Naive thymus-derived CD8-positive, alpha-beta T cell (primary cell): ENCODE measurements at regions not wholly inside any gene's neighbourhood (a gene's known extent, or its start where the extent isn't known, plus 50 kb on each side); places are given as distances from the start of the nearest gene placed in this dataset.

Experiments used
- ATAC-seq, 2 donors: fragments of 150-1000 bp; cut with Tn5 transposase in 1 of 2; sonication (Bioruptor Pico), chemical (Tn5 transposase) in 1 of 2; 1 replicate in 1 of 2; 2 replicates in 1 of 2; pipeline ENCODE4 v1.10.0; 2021; ENCODE audit warnings: mild to moderate bottlenecking in 2 of 2, moderate library complexity in 2 of 2
- POLR2A ChIA-PET: fragments of 350-600 bp; sonication (Branson Sonifier 250); formaldehyde crosslinking; loops from one replicate; lab custom pipeline; 2021; ENCODE audit warnings: antibody characterized with exemption; lab: Charles Lee
- DNase-seq, 10 donors: peaks; one replicate each; pipeline versions ENCODE4 v3.0.0 to v3.0.0-alpha.2; 2020 to 2022
- H3K27ac Mint-ChIP-seq, 10 donors: one replicate each; pipeline ENCODE4 v1.8.0; 2020 to 2022; ENCODE audit warnings: mild to moderate bottlenecking in 10 of 10, mixed read lengths in 10 of 10, moderate library complexity in 4 of 10, inconsistent platforms in 1 of 10
- H3K27me3 Mint-ChIP-seq, 5 donors: one replicate each; pipeline ENCODE4 v1.8.0; 2021 to 2022; ENCODE audit warnings: mixed read lengths in 5 of 5
- H3K36me3 Mint-ChIP-seq, 3 donors: one replicate each; pipeline ENCODE4 v1.8.0; 2020 to 2022; ENCODE audit warnings: mixed read lengths in 3 of 3, mild to moderate bottlenecking in 2 of 3, inconsistent platforms in 1 of 3
- H3K4me1 Mint-ChIP-seq, 4 donors: one replicate each; pipeline ENCODE4 v1.8.0; 2021 to 2022; ENCODE audit warnings: mixed read lengths in 4 of 4
- H3K4me3 Mint-ChIP-seq, 10 donors: one replicate each; pipeline ENCODE4 v1.8.0; 2020 to 2022; ENCODE audit warnings: mild to moderate bottlenecking in 10 of 10, mixed read lengths in 10 of 10, moderate library complexity in 6 of 10, inconsistent platforms in 1 of 10
- H3K9me3 Mint-ChIP-seq, 9 donors: one replicate each; pipeline ENCODE4 v1.8.0; 2020 to 2022; ENCODE audit warnings: mixed read lengths in 9 of 9, mild to moderate bottlenecking in 3 of 9, inconsistent platforms in 1 of 9, moderate library complexity in 1 of 9

DNA sequence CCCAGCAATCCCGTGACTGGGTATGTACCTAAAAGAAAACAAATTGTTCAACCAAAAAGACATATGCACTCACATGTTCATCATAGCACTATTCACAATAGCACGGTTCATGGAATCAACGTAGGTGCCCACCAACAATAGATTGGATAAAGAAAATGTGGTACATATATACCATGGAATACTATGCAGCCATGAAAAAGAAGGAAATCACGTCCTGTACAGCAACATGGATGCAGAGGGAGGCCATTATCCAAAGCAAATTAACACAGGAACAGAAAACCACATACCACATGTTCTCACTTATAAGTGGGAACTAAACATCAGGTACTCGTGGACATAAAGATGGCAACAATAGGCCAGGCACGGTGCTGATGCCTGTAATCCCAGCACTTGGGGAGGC lies 207.9 kb upstream of the TNP1 start:
- Mint-ChIP-seq H3K9me3 (peaks cover 0 to 2% (median 0%) of the 10 kb centered on the region in 9 donors), H3K27ac (no peak overlapping the region), H3K4me1 (no peaks in the 10 kb centered on the region), H3K36me3 (no peaks in the 10 kb centered on the region), H3K27me3 (peaks cover 4 to 12% (median 7%) of the 10 kb centered on the region in 5 donors), H3K4me3 (no peak overlapping the region)
- ATAC-seq (no peak), DNase-seq (no peak)
- POLR2A ChIA-PET: no interaction called here

DNA sequence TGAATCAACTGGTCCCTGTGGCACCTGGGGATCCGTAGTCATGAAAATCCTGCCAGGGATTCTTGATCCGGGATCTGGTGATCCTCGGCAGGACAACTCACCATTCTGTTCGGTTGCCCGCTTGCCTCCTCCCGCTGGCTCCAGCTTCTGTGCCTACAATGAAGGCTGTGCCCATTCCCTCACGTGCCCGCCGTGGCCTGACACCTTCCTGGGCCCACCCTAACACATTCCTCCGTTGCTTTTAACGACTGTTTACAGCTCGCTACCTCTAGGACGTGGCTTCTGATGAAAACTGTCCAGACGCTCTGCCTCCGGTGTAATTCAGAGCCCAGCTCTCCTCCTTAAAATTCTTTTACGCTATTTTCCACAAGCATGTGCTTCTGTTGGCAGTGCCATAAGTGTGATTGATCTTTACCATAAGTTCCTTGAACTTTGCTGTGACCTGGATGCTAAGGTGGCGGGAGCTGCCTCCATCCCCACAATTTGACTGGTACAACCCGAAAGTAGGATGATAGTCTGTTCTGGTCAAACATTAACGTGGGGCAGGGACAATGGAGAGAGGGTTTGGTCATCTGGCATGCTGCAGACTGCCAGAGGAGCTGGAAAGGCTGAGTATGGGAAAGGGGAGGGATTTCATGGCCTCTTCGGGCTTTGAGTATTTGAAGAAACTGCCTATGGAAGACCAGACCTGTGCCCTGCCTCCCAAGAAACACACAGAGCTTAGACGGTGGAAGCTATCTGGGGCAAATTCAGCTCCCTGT lies 206.8 kb upstream of the TNP1 start:
- H3K36me3 Mint-ChIP-seq: no peaks in the 10 kb centered on the region
- peaks cover 4 to 12% (median 7%) of the 10 kb centered on the region in 5 donors for H3K27me3 Mint-ChIP-seq
- POLR2A ChIA-PET: no interaction called here
- peaks cover 0 to 2% (median 0%) of the 10 kb centered on the region in 9 donors for H3K9me3 Mint-ChIP-seq
- no peaks in the 10 kb centered on the region for H3K4me1 Mint-ChIP-seq
- DNase-seq (no peak), ATAC-seq (no peak)
- H3K4me3 Mint-ChIP-seq: no peak overlapping the region
- H3K27ac Mint-ChIP-seq: no peak overlapping the region

DNA sequence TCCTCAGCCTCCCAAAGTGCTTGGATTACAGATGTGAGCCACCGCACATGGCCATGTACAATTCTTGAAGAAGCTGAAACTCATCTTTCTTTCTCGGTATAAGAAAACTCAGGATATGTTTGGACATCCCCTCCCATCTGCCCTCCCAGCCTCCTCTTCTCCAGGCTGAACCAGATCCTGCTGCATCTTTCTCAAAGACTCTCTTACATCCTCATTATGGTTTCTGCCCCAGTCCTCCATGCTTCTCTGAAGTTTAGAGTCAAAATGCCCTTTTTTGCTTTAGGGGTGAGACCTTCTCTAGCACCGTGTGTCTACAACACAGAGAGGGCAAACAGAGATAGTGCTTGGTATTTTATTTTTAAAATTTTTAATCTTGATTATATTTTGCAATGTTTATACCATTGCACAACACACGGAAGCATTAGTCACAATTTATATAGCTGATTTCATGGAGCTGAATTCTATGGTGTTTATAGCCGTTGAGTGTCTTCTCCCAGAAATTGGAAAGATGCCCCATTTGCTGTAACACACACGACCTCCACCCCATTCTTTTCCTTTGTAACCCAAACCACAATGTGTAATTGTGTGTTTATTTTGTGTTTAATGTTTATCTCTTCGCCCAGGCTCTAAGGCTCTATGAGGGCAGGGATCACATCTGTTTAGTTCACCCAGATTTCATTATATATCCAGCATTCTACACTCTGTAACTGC lies 206.0 kb upstream of the TNP1 start:
- DNase-seq (no peak), ATAC-seq (no peak)
- Mint-ChIP-seq H3K36me3 (no peaks in the 10 kb centered on the region), H3K9me3 (peaks cover 0 to 2% (median 0%) of the 10 kb centered on the region in 9 donors), H3K4me1 (no peaks in the 10 kb centered on the region), H3K4me3 (no peak overlapping the region), H3K27ac (no peak overlapping the region), H3K27me3 (peaks cover 4 to 12% (median 7%) of the 10 kb centered on the region in 5 donors)
- POLR2A ChIA-PET: no interaction called here

DNA sequence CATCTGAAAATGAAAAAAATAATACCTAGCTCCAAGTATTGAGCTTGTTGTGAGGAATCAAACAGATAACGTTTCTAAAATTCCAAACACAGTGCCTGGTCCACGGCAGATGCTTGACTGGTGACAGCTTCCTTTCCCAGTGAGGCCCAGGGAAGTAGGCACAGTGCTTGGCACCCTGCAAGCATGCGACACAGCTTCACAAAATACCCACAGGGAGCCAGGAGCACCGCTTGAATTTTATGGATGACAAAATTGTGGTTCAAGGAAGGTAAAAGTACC lies 205.1 kb upstream of the TNP1 start:
- DNase-seq (no peak), ATAC-seq (no peak)
- POLR2A ChIA-PET: no interaction called here
- Mint-ChIP-seq H3K4me1 (no peaks in the 10 kb centered on the region), H3K9me3 (peaks cover 0 to 2% (median 0%) of the 10 kb centered on the region in 9 donors), H3K4me3 (no peak overlapping the region), H3K36me3 (no peaks in the 10 kb centered on the region), H3K27ac (no peak overlapping the region), H3K27me3 (peaks cover 4 to 12% (median 7%) of the 10 kb centered on the region in 5 donors)

DNA sequence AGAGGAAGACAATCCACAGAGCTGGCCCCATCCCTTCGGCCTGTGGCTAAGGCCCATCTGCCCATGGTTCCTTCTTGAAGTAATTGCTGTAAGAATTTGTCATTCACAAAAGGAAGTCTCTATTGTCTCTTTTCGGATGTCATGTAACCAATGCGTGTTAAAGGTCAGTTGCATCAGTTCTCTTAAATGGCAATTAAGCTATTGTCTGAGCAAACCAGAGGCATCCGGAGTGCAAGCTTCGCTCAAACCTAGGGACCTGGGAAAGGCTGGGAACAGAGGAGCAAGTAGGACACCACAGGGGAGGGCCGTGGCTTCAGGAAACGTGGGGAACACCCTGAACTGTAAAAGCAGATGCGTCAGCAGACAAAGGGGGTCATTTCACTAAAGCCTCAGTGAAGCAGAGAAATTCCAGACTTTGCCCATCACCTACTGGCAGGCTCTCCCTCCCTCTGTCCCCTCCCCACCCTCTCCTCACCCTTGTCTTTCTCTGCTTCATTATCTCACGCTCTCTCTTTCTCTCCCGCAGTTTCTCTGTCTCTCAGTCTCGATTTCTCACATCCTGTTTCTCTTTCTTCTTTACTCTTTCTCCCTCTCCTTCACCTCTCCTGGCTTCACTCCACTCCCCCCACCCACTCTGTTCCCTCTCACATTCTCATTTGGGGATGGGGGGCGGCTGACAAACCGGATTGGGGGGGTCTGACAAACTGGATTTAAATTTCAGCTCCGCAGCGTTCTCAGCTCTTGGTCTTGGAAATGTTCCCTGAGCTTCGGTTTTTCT lies 204.6 kb upstream of the TNP1 start:
- H3K27me3 Mint-ChIP-seq: peaks cover 4 to 12% (median 7%) of the 10 kb centered on the region in 5 donors
- POLR2A ChIA-PET: no interaction called here
- ATAC-seq (no peak), DNase-seq (no peak)
- H3K27ac Mint-ChIP-seq: no peak overlapping the region
- peaks cover 0 to 2% (median 0%) of the 10 kb centered on the region in 9 donors for H3K9me3 Mint-ChIP-seq
- H3K36me3 Mint-ChIP-seq: no peaks in the 10 kb centered on the region
- no peak overlapping the region for H3K4me3 Mint-ChIP-seq
- no peaks in the 10 kb centered on the region for H3K4me1 Mint-ChIP-seq

DNA sequence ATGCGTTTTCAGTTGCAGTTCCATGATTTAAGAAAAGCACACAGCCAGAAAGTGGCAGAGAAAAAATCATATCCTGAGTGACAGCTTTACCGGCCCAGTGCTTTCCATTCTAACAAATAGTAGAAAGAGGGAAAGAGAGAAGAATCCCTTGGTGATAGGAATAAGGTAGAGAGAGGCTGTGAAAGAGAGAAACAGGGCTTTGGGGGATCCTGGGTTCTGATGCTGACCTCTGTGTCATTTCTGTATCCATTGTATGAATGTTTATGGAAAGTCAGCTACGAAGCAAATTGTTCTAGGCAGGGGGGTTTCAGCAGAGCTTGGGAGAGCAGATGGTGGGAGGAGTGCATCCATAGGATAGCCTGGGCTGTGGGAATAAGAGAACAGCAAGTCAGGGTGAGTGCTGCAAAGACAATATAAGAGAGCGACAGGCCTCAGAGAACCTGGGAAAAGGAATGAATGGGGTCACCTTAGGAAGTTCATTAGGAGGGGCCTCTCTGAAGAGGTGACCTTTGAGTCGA lies 203.4 kb upstream of the TNP1 start:
- ATAC-seq: no peak
- H3K27ac Mint-ChIP-seq: no peak overlapping the region

DNA sequence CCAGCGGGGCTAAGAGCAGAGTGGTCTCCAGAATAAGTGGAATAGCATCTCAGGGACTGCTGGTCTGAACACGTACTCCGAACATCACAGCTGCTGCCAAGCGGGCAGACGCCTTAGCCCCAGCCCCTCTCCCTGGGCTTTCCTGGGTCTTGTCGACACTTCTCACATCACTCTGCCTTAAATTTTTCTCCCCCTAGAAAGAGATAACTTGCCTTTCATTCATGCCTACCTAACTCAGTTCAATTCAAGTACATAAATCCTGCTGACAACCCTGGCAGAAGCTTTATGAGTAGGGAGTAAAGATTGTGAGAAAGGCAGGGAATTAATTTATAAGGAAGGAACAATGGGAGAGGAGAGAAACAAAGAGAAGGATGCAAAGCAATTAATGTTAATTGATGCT lies 202.9 kb upstream of the TNP1 start:
- Mint-ChIP-seq H3K4me1 (no peaks in the 10 kb centered on the region), H3K36me3 (no peaks in the 10 kb centered on the region), H3K27ac (no peak overlapping the region), H3K9me3 (peaks cover 0 to 1% (median 0%) of the 10 kb centered on the region in 9 donors), H3K4me3 (no peak overlapping the region), H3K27me3 (peaks cover 4 to 12% (median 7%) of the 10 kb centered on the region in 5 donors)
- POLR2A ChIA-PET: no interaction called here
- ATAC-seq: no peak
- no peak for DNase-seq

More for the DNA sequence above, 203.4 kb upstream of the TNP1 start:
- H3K27me3 Mint-ChIP-seq: peaks cover 4 to 12% (median 7%) of the 10 kb centered on the region in 5 donors
- H3K4me3 Mint-ChIP-seq: no peak overlapping the region
- DNase-seq: no peak
- H3K4me1 Mint-ChIP-seq: no peaks in the 10 kb centered on the region
- H3K9me3 Mint-ChIP-seq: peaks cover 0 to 2% (median 0%) of the 10 kb centered on the region in 9 donors
- POLR2A ChIA-PET: no interaction called here
- H3K36me3 Mint-ChIP-seq: no peaks in the 10 kb centered on the region

DNA sequence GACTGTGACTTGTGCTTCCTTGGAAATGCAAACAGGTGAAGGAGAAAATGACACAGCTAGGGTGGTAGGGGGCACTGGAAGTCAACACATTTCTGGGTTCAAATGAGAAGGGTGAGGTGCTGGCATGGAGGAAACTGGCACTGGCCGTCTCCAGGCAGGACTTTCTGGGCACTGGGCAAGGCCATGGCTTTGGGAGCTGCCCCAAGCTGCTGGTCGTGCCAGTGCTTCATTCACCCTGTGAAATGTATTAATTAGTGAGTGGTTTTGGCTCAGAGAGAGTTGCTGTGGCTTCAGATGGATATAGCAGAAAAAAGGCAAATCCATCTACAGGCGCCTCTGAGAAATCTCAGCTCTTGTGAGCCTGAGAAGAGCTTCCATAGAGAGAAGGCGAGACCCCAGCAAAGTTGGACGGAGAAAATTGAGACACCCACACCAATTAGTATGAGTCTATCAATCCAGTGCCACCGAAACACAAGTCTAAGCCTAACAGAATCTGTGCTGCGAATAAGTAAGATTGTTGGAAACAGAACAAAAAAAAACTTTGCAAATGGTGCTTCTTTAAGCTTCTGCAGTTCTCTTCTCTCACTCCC lies 202.1 kb upstream of the TNP1 start:
- ATAC-seq: no peak
- H3K27me3 Mint-ChIP-seq: peaks cover 4 to 15% (median 7%) of the 10 kb centered on the region in 5 donors
- DNase-seq: no peak
- no peak overlapping the region for H3K4me3 Mint-ChIP-seq
- H3K36me3 Mint-ChIP-seq: no peaks in the 10 kb centered on the region
- POLR2A ChIA-PET: no interaction called here
- peaks cover 0 to 1% (median 0%) of the 10 kb centered on the region in 9 donors for H3K9me3 Mint-ChIP-seq
- H3K4me1 Mint-ChIP-seq: no peaks in the 10 kb centered on the region
- H3K27ac Mint-ChIP-seq: no peak overlapping the region

DNA sequence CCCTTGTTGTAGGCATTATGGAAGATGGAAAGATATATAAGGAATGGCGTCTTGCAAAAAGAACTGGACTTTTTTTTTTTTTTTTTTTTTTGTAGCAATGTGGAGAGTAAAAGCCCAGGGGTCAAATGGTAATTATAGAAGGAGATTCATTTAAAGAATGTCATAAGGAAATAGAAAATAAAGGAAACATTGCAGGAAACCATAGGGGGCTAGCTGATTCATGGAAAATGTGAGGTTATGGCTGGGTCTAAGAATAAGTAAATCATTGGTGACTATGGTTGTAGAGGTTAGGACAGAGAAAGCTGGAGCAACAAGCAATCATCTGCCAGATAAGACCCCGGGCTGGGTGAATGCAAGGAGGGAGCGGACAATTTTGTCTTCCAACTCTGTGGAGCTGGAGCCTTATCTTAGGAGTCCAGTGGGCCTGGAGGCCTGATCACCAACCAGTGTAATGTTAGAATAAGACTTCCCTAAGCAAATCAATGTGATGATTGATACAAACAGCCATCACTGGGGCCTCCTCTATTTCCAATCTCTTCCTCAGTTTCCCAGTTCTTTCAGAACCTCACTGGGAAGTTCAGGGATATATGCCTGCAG lies 201.2 kb upstream of the TNP1 start:
- ATAC-seq (no peak), DNase-seq (no peak)
- Mint-ChIP-seq H3K4me1 (no peaks in the 10 kb centered on the region), H3K4me3 (no peak overlapping the region), H3K27me3 (peaks cover 0 to 11% (median 3%) of the 10 kb centered on the region in 5 donors), H3K9me3 (no peaks in the 10 kb centered on the region), H3K27ac (no peak overlapping the region), H3K36me3 (no peaks in the 10 kb centered on the region)
- POLR2A ChIA-PET: no interaction called here

DNA sequence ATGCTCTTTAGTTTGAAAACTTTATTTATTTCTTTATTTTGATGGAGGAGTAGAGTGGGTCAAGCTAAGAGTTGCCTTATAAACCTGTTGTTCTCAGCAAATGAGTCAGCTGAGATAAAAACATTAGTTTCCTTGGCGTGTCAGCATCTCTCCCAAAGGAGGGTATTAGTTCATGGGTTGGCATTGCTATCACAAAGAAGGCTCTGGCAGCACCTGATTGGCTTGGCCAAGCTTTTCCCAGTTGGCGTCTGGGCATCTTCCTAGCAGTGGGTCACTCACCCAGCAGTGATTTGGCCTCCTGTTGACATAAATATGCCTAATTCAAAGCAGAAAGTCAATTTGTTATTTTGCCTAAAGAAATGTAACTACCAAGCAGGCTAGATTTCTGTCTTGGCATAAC lies 200.7 kb upstream of the TNP1 start:
- Mint-ChIP-seq H3K4me3 (no peak overlapping the region), H3K27me3 (peaks cover 0 to 11% (median 3%) of the 10 kb centered on the region in 5 donors), H3K27ac (no peak overlapping the region), H3K36me3 (no peaks in the 10 kb centered on the region), H3K9me3 (no peaks in the 10 kb centered on the region), H3K4me1 (no peaks in the 10 kb centered on the region)
- ATAC-seq: no peak
- POLR2A ChIA-PET: no interaction called here
- DNase-seq: no peak

DNA sequence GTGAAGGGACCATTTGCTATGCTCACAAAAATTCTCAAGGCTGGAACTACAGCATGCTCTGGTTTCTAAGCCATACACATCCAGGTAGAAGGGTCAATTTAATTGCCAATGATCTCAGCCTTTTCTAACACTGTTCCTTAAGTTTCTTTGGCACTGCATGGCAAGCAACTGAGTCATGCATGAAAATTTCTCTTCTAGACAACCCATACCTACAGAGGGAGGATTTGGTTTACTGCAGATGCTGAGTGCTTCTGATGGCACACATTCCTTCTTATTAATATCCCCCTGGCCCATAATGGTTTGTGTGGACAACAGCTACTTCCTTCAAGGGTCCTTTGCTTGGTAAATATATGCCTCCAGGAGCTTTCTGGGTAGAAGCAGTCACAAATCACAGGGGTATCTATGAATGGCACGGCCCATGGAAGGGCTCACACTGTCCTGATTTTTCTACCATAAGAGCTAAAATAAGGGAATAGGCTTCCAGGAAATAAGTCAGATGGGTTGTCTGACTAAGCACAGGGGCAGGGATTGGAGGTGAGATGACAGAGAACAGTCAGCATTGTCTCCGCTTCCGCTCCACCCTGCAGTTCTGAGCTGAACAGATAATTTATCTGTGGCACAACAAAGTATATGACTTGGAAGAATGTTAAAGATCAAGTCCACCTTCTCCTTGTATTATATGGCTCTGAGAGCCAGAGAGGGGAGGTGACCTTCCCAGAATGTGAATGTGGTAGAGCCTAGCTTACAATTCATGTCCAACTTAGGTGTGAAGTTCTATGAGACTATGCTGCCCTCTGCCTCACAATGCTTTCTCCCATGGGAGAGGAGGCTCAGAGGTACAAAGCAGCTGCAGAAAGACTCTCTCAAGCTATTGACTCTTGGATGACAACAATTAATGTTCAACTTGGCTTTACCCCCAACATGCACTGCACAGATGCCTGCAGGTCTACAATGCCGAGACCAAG lies 199.2 kb upstream of the TNP1 start:
- no peak for DNase-seq
- H3K4me1 Mint-ChIP-seq: no peaks in the 10 kb centered on the region
- no peak for ATAC-seq
- no peak overlapping the region for H3K27ac Mint-ChIP-seq
- peaks cover 0 to 10% (median 3%) of the 10 kb centered on the region in 5 donors for H3K27me3 Mint-ChIP-seq
- H3K9me3 Mint-ChIP-seq: no peaks in the 10 kb centered on the region
- no peak overlapping the region for H3K4me3 Mint-ChIP-seq
- POLR2A ChIA-PET: no interaction called here
- no peaks in the 10 kb centered on the region for H3K36me3 Mint-ChIP-seq
